LHCN-M2 (cell line): ENCODE measurements at regions not wholly inside any gene's neighbourhood (a gene's known extent, or its start where the extent isn't known, plus 50 kb on each side); places are given as distances from the start of the nearest gene placed in this dataset.

Source experiments
- DNase-seq: peaks from one replicate; pipeline ENCODE4 v3.0.0-alpha.2; 2012; ENCODE audit warnings: low read depth

GRCh38 chr16:86929057-86929871 lies 350.9 kb downstream of the FOXL1 start:
- DNase-seq = peak; percentile 81

GRCh38 chr16:86930001-86930400 lies 351.7 kb downstream of the FOXL1 start:
- no peak for DNase-seq

GRCh38 chr16:86930663-86931373 lies 352.5 kb downstream of the FOXL1 start:
- no peak for DNase-seq

- peak; percentile 31 for DNase-seq
Observed at GRCh38 chr16:86931410-86931941, 353.1 kb downstream of the FOXL1 start.

GRCh38 chr16:86932130-86932982 lies 354.0 kb downstream of the FOXL1 start:
- DNase-seq = no peak

GRCh38 chr16:86934581-86935375 lies 356.4 kb downstream of the FOXL1 start:
- no peak for DNase-seq

- no peak for DNase-seq
Observed at GRCh38 chr16:86939609-86940008, 361.3 kb downstream of the FOXL1 start.

GRCh38 chr16:86941731-86942130 lies 363.4 kb downstream of the FOXL1 start:
- no peak for DNase-seq

GRCh38 chr16:86942151-86943051 lies 364.1 kb downstream of the FOXL1 start:
- peak; percentile 77 for DNase-seq

GRCh38 chr16:86945166-86945900 lies 367.0 kb downstream of the FOXL1 start:
- DNase-seq = no peak

- peak; percentile 71 for DNase-seq
Observed at GRCh38 chr16:86946396-86946795, 368.0 kb downstream of the FOXL1 start.

GRCh38 chr16:86946981-86947380 lies 368.6 kb downstream of the FOXL1 start:
- no peak for DNase-seq

- no peak for DNase-seq
Observed at GRCh38 chr16:86948046-86948445, 369.1 kb downstream of the C16orf95 start.

GRCh38 chr16:86949116-86949515 lies 368.1 kb downstream of the C16orf95 start:
- DNase-seq = no peak

GRCh38 chr16:86949630-86950029 lies 367.6 kb downstream of the C16orf95 start:
- no peak for DNase-seq

GRCh38 chr16:86951041-86951822 lies 366.0 kb downstream of the C16orf95 start:
- no peak for DNase-seq

GRCh38 chr16:86951831-86952598 lies 365.2 kb downstream of the C16orf95 start:
- DNase-seq = peak; percentile 100

- peak; percentile 83 for DNase-seq
Observed at GRCh38 chr16:86952769-86953168, 364.4 kb downstream of the C16orf95 start.
